Karpas-422 (cell line): ENCODE measurements at regions not wholly inside any gene's neighbourhood (a gene's known extent, or its start where the extent isn't known, plus 50 kb on each side); places are given as distances from the start of the nearest gene placed in this dataset.

Experiments used
- DNase-seq: peaks from one replicate; pipeline ENCODE4 v3.0.0-alpha.2; 2015
- H2AFZ ChIP-seq: fragments of 200-600 bp; sonication (generic); 2 replicates; pipeline ENCODE4 v1.6.1; 2014; ENCODE audit warnings: antibody characterized with exemption, low read length, mixed read lengths
- H3K27ac ChIP-seq: fragments of 200-600 bp; sonication (generic); 2 replicates; pipeline ENCODE4 v1.5.1; 2014; ENCODE audit warnings: mild to moderate bottlenecking, low read length, moderate library complexity
- H3K27me3 ChIP-seq: fragments of 200-600 bp; sonication (generic); 2 replicates; pipeline ENCODE4 v1.6.1; 2014; ENCODE audit warnings: low read length, mixed read lengths
- H3K36me3 ChIP-seq: fragments of 200-600 bp; sonication (generic); 2 replicates; pipeline ENCODE4 v1.6.1; 2014; ENCODE audit warnings: low read length, mixed read lengths; ENCODE audit not compliant: insufficient read depth
- H3K4me1 ChIP-seq: fragments of 200-600 bp; sonication (generic); 2 replicates; pipeline ENCODE4 v1.6.1; 2014; ENCODE audit warnings: mild to moderate bottlenecking, low read length, mixed read lengths
- H3K4me2 ChIP-seq: fragments of 200-600 bp; sonication (generic); 2 replicates; pipeline ENCODE4 v1.6.1; 2014; ENCODE audit warnings: low read length, low read depth, mild to moderate bottlenecking; ENCODE audit not compliant: poor library complexity, severe bottlenecking
- H3K4me3 ChIP-seq: fragments of 200-600 bp; sonication (generic); 2 replicates; pipeline ENCODE4 v1.5.1; 2014; ENCODE audit warnings: mild to moderate bottlenecking, antibody characterized with exemption, low read length, mixed read lengths
- H3K79me2 ChIP-seq: fragments of 200-600 bp; sonication (generic); 2 replicates; pipeline ENCODE4 v1.6.1; 2014; ENCODE audit warnings: mild to moderate bottlenecking, low read length, mixed read lengths
- H3K9ac ChIP-seq: fragments of 200-600 bp; sonication (generic); 2 replicates; pipeline ENCODE4 v1.6.0; 2014; ENCODE audit warnings: low read length
- H3K9me2 ChIP-seq: fragments of 200-600 bp; sonication (generic), shearing (Covaris generic); replicated peaks from 2 replicates; pipeline ENCODE4 v1.6.0; 2014; ENCODE audit warnings: mild to moderate bottlenecking, low read length, moderate library complexity; ENCODE audit not compliant: insufficient read depth
- H3K9me3 ChIP-seq: fragments of 300-700, 200-600 bp; sonication (generic); 2 replicates; pipeline ENCODE4 v1.6.1; 2014; ENCODE audit warnings: low read length, mixed read lengths
- H4K20me1 ChIP-seq: fragments of 200-600 bp; sonication (generic); 2 replicates; pipeline ENCODE4 v1.6.1; 2014; ENCODE audit warnings: mild to moderate bottlenecking, antibody characterized with exemption, low read length, low read depth; ENCODE audit not compliant: insufficient read depth

- no peaks in the 10 kb centered on the region for H4K20me1 ChIP-seq
- H2AFZ ChIP-seq, result no peak overlapping the region
- H3K27me3 ChIP-seq, result no peaks in the 10 kb centered on the region
- H3K4me1 ChIP-seq, result no peaks in the 10 kb centered on the region
- no peak overlapping the region for H3K9ac ChIP-seq
- peaks cover 12% of the 10 kb centered on the region for H3K9me3 ChIP-seq
- no peak overlapping the region for H3K4me2 ChIP-seq
- no peak for DNase-seq
- H3K9me2 ChIP-seq, result no peaks in the 10 kb centered on the region; the same call in 1 of the 2 replicates
- H3K79me2 ChIP-seq, result no peaks in the 10 kb centered on the region
- no peak overlapping the region for H3K4me3 ChIP-seq
- no peaks in the 10 kb centered on the region for H3K36me3 ChIP-seq
- no peak overlapping the region for H3K27ac ChIP-seq
Measured at GRCh38 chr18:78180741-78181140, 798.9 kb upstream of the SALL3 start.

- no peak for DNase-seq
Measured at GRCh38 chr18:78183815-78184214, 795.8 kb upstream of the SALL3 start.

GRCh38 chr18:78191276-78191675, 788.3 kb upstream of the SALL3 start:
- Histone ChIP-seq H3K4me1 (no peaks in the 10 kb centered on the region), H3K27ac (no peak overlapping the region), H3K27me3 (peaks cover 9% of the 10 kb centered on the region), H3K4me3 (no peak overlapping the region), H2AFZ (no peak overlapping the region), H3K9me3 (no peaks in the 10 kb centered on the region), H4K20me1 (no peaks in the 10 kb centered on the region), H3K79me2 (no peaks in the 10 kb centered on the region), H3K36me3 (no peaks in the 10 kb centered on the region), H3K9ac (no peak overlapping the region), H3K9me2 (no peaks in the 10 kb centered on the region), H3K4me2 (no peak overlapping the region)
- DNase-seq, result no peak

More at GRCh38 chr18:78183815-78184214, 795.8 kb upstream of the SALL3 start:
- peaks cover 12% of the 10 kb centered on the region for H3K9me3 ChIP-seq
- no peaks in the 10 kb centered on the region; the same call in 1 of the 2 replicates for H3K9me2 ChIP-seq
- no peaks in the 10 kb centered on the region for H3K4me1 ChIP-seq
- no peak overlapping the region for H3K4me2 ChIP-seq
- no peak overlapping the region for H2AFZ ChIP-seq
- H3K36me3 ChIP-seq, result no peaks in the 10 kb centered on the region
- H3K79me2 ChIP-seq, result no peaks in the 10 kb centered on the region
- no peak overlapping the region for H3K4me3 ChIP-seq
- H3K9ac ChIP-seq, result no peak overlapping the region
- H4K20me1 ChIP-seq, result no peaks in the 10 kb centered on the region
- H3K27me3 ChIP-seq, result peaks cover 2% of the 10 kb centered on the region; the same call in 1 of the 2 replicates
- no peak overlapping the region for H3K27ac ChIP-seq

- Histone ChIP-seq H3K27ac (no peak overlapping the region), H4K20me1 (no peaks in the 10 kb centered on the region), H3K9me3 (no peaks in the 10 kb centered on the region), H3K4me1 (no peaks in the 10 kb centered on the region), H3K4me3 (no peak overlapping the region), H3K79me2 (no peaks in the 10 kb centered on the region), H3K4me2 (no peak overlapping the region), H2AFZ (no peak overlapping the region), H3K27me3 (peaks cover 9% of the 10 kb centered on the region), H3K9ac (no peak overlapping the region), H3K36me3 (no peaks in the 10 kb centered on the region), H3K9me2 (no peaks in the 10 kb centered on the region; the same call in 1 of the 2 replicates)
- DNase-seq, result peak; percentile 45
Measured at GRCh38 chr18:78192054-78192453, 787.6 kb upstream of the SALL3 start.

GRCh38 chr18:78196280-78196679, 783.3 kb upstream of the SALL3 start:
- no peaks in the 10 kb centered on the region for H3K4me1 ChIP-seq
- H3K36me3 ChIP-seq, result no peaks in the 10 kb centered on the region
- H3K79me2 ChIP-seq, result no peaks in the 10 kb centered on the region
- no peak overlapping the region for H2AFZ ChIP-seq
- peaks cover 4% of the 10 kb centered on the region; the same call in 1 of the 2 replicates for H3K27me3 ChIP-seq
- H3K27ac ChIP-seq, result no peak overlapping the region
- H3K9me3 ChIP-seq, result no peaks in the 10 kb centered on the region
- H3K4me3 ChIP-seq, result no peak overlapping the region
- no peak overlapping the region for H3K9ac ChIP-seq
- H3K4me2 ChIP-seq, result no peak overlapping the region
- H3K9me2 ChIP-seq, result no peaks in the 10 kb centered on the region; the same call in 1 of the 2 replicates
- no peaks in the 10 kb centered on the region for H4K20me1 ChIP-seq
- no peak for DNase-seq

- no peaks in the 10 kb centered on the region; the same call in 1 of the 2 replicates for H3K9me2 ChIP-seq
- no peak overlapping the region for H2AFZ ChIP-seq
- H3K27ac ChIP-seq, result no peak overlapping the region
- H3K4me2 ChIP-seq, result no peak overlapping the region
- no peaks in the 10 kb centered on the region for H3K4me1 ChIP-seq
- no peak for DNase-seq
- no peak overlapping the region for H3K9ac ChIP-seq
- H3K4me3 ChIP-seq, result no peak overlapping the region
- no peaks in the 10 kb centered on the region for H3K79me2 ChIP-seq
- H3K9me3 ChIP-seq, result no peaks in the 10 kb centered on the region
- no peaks in the 10 kb centered on the region for H3K36me3 ChIP-seq
- peaks cover 4% of the 10 kb centered on the region; the same call in 1 of the 2 replicates for H3K27me3 ChIP-seq
- H4K20me1 ChIP-seq, result no peaks in the 10 kb centered on the region
Measured at GRCh38 chr18:78199002-78199401, 780.6 kb upstream of the SALL3 start.

- H3K4me3 ChIP-seq, result no peak overlapping the region
- H3K9me2 ChIP-seq, result no peaks in the 10 kb centered on the region; the same call in 1 of the 2 replicates
- H4K20me1 ChIP-seq, result no peaks in the 10 kb centered on the region
- no peak overlapping the region for H3K27ac ChIP-seq
- H3K79me2 ChIP-seq, result no peaks in the 10 kb centered on the region
- no peak overlapping the region for H3K4me2 ChIP-seq
- H3K36me3 ChIP-seq, result no peaks in the 10 kb centered on the region
- peaks cover under 1% of the 10 kb centered on the region; the same call in 1 of the 2 replicates for H3K27me3 ChIP-seq
- H3K4me1 ChIP-seq, result no peaks in the 10 kb centered on the region
- no peaks in the 10 kb centered on the region for H3K9me3 ChIP-seq
- no peak for DNase-seq
- H2AFZ ChIP-seq, result no peak overlapping the region
- no peak overlapping the region for H3K9ac ChIP-seq
Measured at GRCh38 chr18:78199611-78200010, 780.0 kb upstream of the SALL3 start.

- Histone ChIP-seq H3K4me2 (no peak overlapping the region), H3K9me2 (no peaks in the 10 kb centered on the region), H3K27me3 (no peaks in the 10 kb centered on the region; the same call in 1 of the 2 replicates), H3K36me3 (no peaks in the 10 kb centered on the region), H3K9me3 (no peaks in the 10 kb centered on the region), H2AFZ (no peak overlapping the region), H3K9ac (no peak overlapping the region), H3K79me2 (no peaks in the 10 kb centered on the region), H3K27ac (no peak overlapping the region), H4K20me1 (no peaks in the 10 kb centered on the region), H3K4me3 (no peak overlapping the region), H3K4me1 (no peaks in the 10 kb centered on the region)
- no peak for DNase-seq
Measured at GRCh38 chr18:78207942-78208341, 771.7 kb upstream of the SALL3 start.
